Ovary (tissue), 7 donors: ENCODE measurements at regions not wholly inside any gene's neighbourhood (a gene's known extent, or its start where the extent isn't known, plus 50 kb on each side); places are given as distances from the start of the nearest gene placed in this dataset.

Experiments
- DNase-seq, 5 donors: peaks; one replicate each; pipeline ENCODE4 v3.0.0-alpha.2; 2019 to 2020
- H3K27ac ChIP-seq, 2 donors: fragments of 200-600 bp; one replicate each; pipeline versions ENCODE4 v1.5.1 to v1.8.0; 2019 to 2022
- H3K27me3 ChIP-seq: fragments of 200-600 bp; one replicate; pipeline ENCODE4 v1.8.0; 2022
- H3K36me3 ChIP-seq: fragments of 200-600 bp; sonication (generic); one replicate; pipeline ENCODE4 v1.5.1; 2019
- H3K4me1 ChIP-seq: one replicate; pipeline ENCODE4 v1.8.1; 2013; ENCODE audit warnings: mild to moderate bottlenecking, moderate library complexity; ENCODE audit not compliant: insufficient read depth
- H3K4me3 ChIP-seq: fragments of 200-600 bp; sonication (generic); one replicate; pipeline ENCODE4 v1.5.1; 2017
- H3K9me3 ChIP-seq, 2 donors: fragments of 200-600 bp in 1 of 2; sonication (generic) in 1 of 2; one replicate each; pipeline versions ENCODE4 v1.5.1 to v1.8.1; 2013 to 2019; ENCODE audit warnings: mild to moderate bottlenecking in 1 of 2, moderate library complexity in 1 of 2
- CTCF ChIP-seq, 3 donors: fragments of 450-650 bp in 2 of 3; fragments of 200-600 bp in 1 of 3; IDR thresholded peaks; one replicate each; pipeline versions ENCODE4 v1.5.1 to v1.8.0; 2016 to 2022; ENCODE audit warnings: antibody characterized with exemption in 3 of 3, mild to moderate bottlenecking in 1 of 3
- EP300 ChIP-seq: sonication (generic); formaldehyde crosslinking; IDR thresholded peaks from one replicate; pipeline ENCODE4 v1.6.1; 2017; ENCODE audit warnings: antibody characterized with exemption
- POLR2A ChIP-seq: fragments of 450-650 bp; IDR thresholded peaks from one replicate; pipeline ENCODE4 v1.6.1; 2017; ENCODE audit warnings: antibody characterized with exemption, mild to moderate bottlenecking, moderate library complexity
- WGBS, 3 donors: extraction: QIAGEN DNeasy Blood & Tissue Kit in 1 of 3; methylation state at CpG; one replicate each; pipeline versions ENCODE4 v1.1.5 to v1.1.7; 2013 to 2017; 5-methylcytosine and 5-hydroxymethylcytosine counted together
- intact Hi-C, 4 donors: fragments of 100-400 bp; cut with DNase I; formaldehyde crosslinking; loops; one replicate each; pipeline versions ENCODE4 v1.11.0 to v1.15.1; 2022 to 2023
- donor health status: DM: no; HTN: no; CAD: no; lungs with moderate emphysema.
- donor health status: DM: no; HTN: no; CAD: no.
- donor health status: Bipolar disorder and iron deficiency.
- donor health status: DM: no; HTN: no; CAD: no.
- donor health status: DM: yes; HTN: yes; CAD: no.

DNA sequence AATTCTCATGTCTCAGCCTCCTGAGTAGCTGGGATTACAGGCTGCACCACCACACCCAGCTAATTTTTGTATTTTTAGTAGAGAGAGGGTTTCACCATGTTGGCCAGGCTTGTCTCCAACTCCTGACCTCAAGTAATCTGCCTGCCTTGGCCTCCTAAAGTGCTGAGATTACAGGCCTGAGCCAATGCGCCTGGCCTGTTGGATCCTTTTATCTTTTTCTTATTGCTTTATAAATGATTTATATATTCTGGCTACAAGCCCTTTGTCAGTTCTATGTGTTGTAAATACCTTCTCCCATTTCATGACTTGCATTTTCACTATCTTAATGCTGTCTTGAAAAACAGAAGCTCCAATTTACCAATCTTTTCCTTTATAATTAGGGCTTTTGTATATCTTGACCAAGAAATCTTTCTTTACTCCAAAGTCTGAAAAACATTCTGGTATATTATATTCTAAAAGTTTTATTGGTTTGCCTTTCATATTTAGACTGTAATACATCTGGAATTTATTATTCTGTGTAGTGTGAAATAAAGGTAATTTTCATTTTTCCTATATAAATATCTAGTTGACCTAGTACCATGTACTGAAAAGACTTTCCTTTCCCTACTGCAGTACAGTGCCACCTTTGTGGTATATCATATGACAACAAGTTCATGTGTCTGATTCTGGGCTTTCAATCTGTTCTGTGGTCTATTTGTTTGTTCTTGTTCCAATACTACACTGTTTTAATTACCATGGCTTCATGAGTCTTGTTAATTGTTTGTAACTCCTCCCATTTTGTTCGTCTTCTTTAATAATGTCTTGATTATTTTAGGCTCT, 52.9 kb upstream of the RNU6-1 start:
- WGBS, 3 donors: 47 to 61% (median 49%) methylated on average over 2 of the region's 2 CpGs
- Histone ChIP-seq H3K9me3 (no peaks in the 10 kb centered on the region), H3K27me3 (no peaks in the 10 kb centered on the region), H3K4me1 (peaks cover 2% of the 10 kb centered on the region), H3K27ac (no peak overlapping the region), H3K4me3 (no peak overlapping the region), H3K36me3 (no peaks in the 10 kb centered on the region)
- intact Hi-C loops: no loop called here
- DNase-seq: peak in 3 of 5 donors; percentile 39 to 62 (median 47)
- TF ChIP-seq POLR2A: no peak
- no peak for TF ChIP-seq EP300
- no peak for TF ChIP-seq CTCF (IDR thresholded peaks at IDR 0.05)

DNA sequence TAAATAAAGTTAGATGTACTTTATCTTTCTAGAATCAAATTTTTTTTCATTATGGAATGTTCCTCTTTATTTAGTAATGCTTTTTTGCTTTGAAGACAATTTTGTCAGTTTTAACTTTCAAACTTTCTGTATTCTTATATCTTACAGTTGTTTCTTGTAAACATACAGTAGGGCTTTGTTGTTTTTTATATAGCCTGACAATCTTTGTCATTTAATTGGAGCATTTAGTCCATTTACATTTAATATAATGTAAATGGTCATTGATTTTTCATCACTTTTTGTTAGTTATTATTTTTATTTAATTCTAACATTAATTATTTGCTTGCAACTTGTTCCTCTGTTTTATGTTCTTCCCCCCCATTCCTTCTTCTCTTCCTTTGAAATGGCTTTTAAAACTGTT, 55.4 kb upstream of the RNU6-1 start:
- Histone ChIP-seq H3K27me3 (no peaks in the 10 kb centered on the region), H3K4me1 (peaks cover 2% of the 10 kb centered on the region), H3K4me3 (no peak overlapping the region), H3K27ac (no peak overlapping the region), H3K36me3 (no peaks in the 10 kb centered on the region), H3K9me3 (no peaks in the 10 kb centered on the region)
- no peak for DNase-seq
- intact Hi-C loops: no loop called here
- TF ChIP-seq CTCF (IDR thresholded peaks at IDR 0.05) (no peak), POLR2A (no peak), EP300 (no peak)

DNA sequence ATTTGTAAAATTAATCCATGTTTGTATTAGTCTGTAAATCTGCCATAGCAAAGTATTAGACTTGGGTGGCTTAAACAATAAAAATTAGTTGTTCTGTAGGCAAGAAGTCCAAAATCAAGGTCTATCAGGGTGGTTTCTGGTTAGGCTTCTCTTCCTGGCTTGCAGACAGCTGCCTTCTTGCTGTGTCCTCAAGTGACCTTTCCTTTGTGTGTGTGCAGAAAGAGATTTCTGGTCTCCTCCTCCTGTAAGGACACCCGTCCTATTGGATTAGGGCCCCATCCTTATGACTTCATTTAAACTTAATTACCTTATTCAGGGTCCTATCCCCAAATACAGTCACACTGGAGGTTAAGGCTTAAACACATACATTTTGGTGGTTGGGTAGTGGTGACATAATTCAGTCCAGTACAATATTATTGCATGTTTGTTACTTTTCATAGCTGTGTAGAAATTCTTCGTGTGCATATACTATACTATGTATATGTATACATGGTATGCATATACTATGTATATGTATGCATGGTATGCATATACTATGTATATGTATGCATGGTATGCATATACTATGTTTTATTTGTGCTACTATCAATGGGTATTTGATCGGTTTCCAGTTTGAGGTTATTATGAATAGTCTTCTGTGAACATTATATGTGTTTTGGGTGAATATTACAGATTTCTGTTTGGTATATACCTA, 57.9 kb upstream of the RNU6-1 start:
- Histone ChIP-seq H3K27me3 (no peaks in the 10 kb centered on the region), H3K4me3 (no peak overlapping the region), H3K36me3 (no peaks in the 10 kb centered on the region), H3K9me3 (no peaks in the 10 kb centered on the region), H3K4me1 (peaks cover 2% of the 10 kb centered on the region), H3K27ac (no peak overlapping the region)
- TF ChIP-seq POLR2A: no peak
- TF ChIP-seq EP300: no peak
- TF ChIP-seq CTCF (IDR thresholded peaks at IDR 0.05): no peak
- intact Hi-C loops: no loop called here
- 81 to 83% (median 81%) methylated on average over 3 of the region's 3 CpGs for WGBS, 3 donors
- DNase-seq: no peak

GRCh38 chr15:67899596-67900283, 59.9 kb upstream of the RNU6-1 start:
- no peak overlapping the region for H3K4me3 ChIP-seq
- H3K27me3 ChIP-seq: no peaks in the 10 kb centered on the region
- H3K9me3 ChIP-seq: peaks cover 0 to 2% of the 10 kb centered on the region in 2 donors
- no peaks in the 10 kb centered on the region for H3K36me3 ChIP-seq
- no peak overlapping the region for H3K27ac ChIP-seq
- 64 to 69% (median 67%) methylated on average over 9 of the region's 9 CpGs for WGBS, 3 donors
- no peak for DNase-seq
- no peak for TF ChIP-seq EP300
- H3K4me1 ChIP-seq: peaks cover 2% of the 10 kb centered on the region
- intact Hi-C loops: no loop called here
